CD4-positive, alpha-beta memory T cell (primary cell): ENCODE measurements at regions not wholly inside any gene's neighbourhood (a gene's known extent, or its start where the extent isn't known, plus 50 kb on each side); places are given as distances from the start of the nearest gene placed in this dataset.

Experiments
- CTCF ChIA-PET: fragments of 350-600 bp; sonication (Branson Sonifier 250); formaldehyde crosslinking; loops from one replicate; lab custom pipeline; 2021; ENCODE audit warnings: inconsistent platforms; ENCODE audit not compliant: partially characterized antibody; lab: Charles Lee
- POLR2A ChIA-PET: fragments of 350-600 bp; sonication (Branson Sonifier 250); formaldehyde crosslinking; loops from one replicate; lab custom pipeline; 2021; ENCODE audit not compliant: partially characterized antibody; lab: Charles Lee
- DNase-seq, 5 donors: peaks; one replicate each; pipeline versions ENCODE4 v3.0.0 to v3.0.0-alpha.2; 2020 to 2022; ENCODE audit warnings: mixed read lengths in 1 of 5
- H3K27ac ChIP-seq: one replicate; pipeline ENCODE4 v1.7.0; 2013; ENCODE audit warnings: low read depth, low read length
- H3K27me3 ChIP-seq: 2 replicates; pipeline ENCODE4 v1.7.0; 2013; ENCODE audit warnings: mild to moderate bottlenecking, low read length, moderate library complexity; ENCODE audit not compliant: insufficient read depth
- H3K36me3 ChIP-seq: 2 replicates; pipeline ENCODE4 v1.7.0; 2013; ENCODE audit warnings: mild to moderate bottlenecking, low read length, moderate library complexity; ENCODE audit not compliant: insufficient read depth
- H3K4me1 ChIP-seq: 2 replicates; pipeline ENCODE4 v1.7.0; 2013; ENCODE audit warnings: mild to moderate bottlenecking, low read length, moderate library complexity; ENCODE audit not compliant: insufficient read depth
- H3K4me3 ChIP-seq, 2 donors: one replicate each; pipeline ENCODE4 v1.7.0; 2013; ENCODE audit warnings: low read length in 2 of 2, mild to moderate bottlenecking in 1 of 2
- H3K9me3 ChIP-seq, 2 donors: one replicate each; pipeline ENCODE4 v1.7.0; 2013; ENCODE audit warnings: low read length in 2 of 2, control low read depth in 1 of 2; ENCODE audit not compliant: control insufficient read depth in 1 of 2
- H3K27ac Mint-ChIP-seq, 7 donors: one replicate each; pipeline ENCODE4 v1.8.0; 2020 to 2021; ENCODE audit warnings: mixed read lengths in 7 of 7, mild to moderate bottlenecking in 6 of 7, inconsistent platforms in 3 of 7, moderate library complexity in 3 of 7
- H3K27me3 Mint-ChIP-seq, 2 donors: one replicate each; pipeline ENCODE4 v1.8.0; 2020 to 2021; ENCODE audit warnings: mixed read lengths in 2 of 2
- H3K36me3 Mint-ChIP-seq, 2 donors: one replicate each; pipeline ENCODE4 v1.8.0; 2020 to 2021; ENCODE audit warnings: mixed read lengths in 2 of 2, inconsistent platforms in 1 of 2, mild to moderate bottlenecking in 1 of 2
- H3K4me1 Mint-ChIP-seq, 4 donors: one replicate each; pipeline ENCODE4 v1.8.0; 2020 to 2021; ENCODE audit warnings: mixed read lengths in 4 of 4, mild to moderate bottlenecking in 1 of 4
- H3K4me3 Mint-ChIP-seq, 8 donors: one replicate each; pipeline ENCODE4 v1.8.0; 2020 to 2021; ENCODE audit warnings: mixed read lengths in 8 of 8, mild to moderate bottlenecking in 7 of 8, moderate library complexity in 6 of 8, inconsistent platforms in 3 of 8
- H3K9me3 Mint-ChIP-seq, 8 donors: one replicate each; pipeline ENCODE4 v1.8.0; 2020 to 2021; ENCODE audit warnings: mixed read lengths in 8 of 8, mild to moderate bottlenecking in 5 of 8, inconsistent platforms in 3 of 8, moderate library complexity in 1 of 8
- intact Hi-C: fragments of 100-400 bp; cut with micrococcal nuclease; formaldehyde crosslinking; loops from one replicate; pipeline ENCODE4 v1.15.1; 2023

DNA sequence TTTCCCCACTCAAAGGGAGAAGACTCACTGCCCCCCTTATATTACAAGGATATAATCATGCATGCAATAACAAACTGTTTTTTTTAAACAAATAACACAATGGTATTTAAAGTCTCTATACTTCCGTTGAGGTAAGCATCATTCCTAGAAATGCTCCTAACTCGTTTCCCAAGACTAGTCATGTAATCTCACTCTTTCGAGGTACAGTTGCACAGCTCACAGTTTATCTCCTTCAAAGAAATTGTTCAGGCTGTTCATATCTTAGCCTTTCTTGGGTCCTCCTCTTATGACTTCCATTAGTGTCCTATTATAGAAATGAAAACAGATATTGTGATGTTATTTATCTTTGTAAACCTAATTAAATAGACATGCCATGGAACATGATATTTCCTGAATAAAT is 705.0 kb downstream of the KCNT2 start:
- H3K27me3 Mint-ChIP-seq = no peaks in the 10 kb centered on the region
- no peak for DNase-seq
- H3K4me3 ChIP-seq = no peak overlapping the region
- no peaks in the 10 kb centered on the region for H3K36me3 Mint-ChIP-seq
- no peaks in the 10 kb centered on the region for H3K36me3 ChIP-seq
- CTCF ChIA-PET = no interaction called here
- no peak overlapping the region for H3K4me3 Mint-ChIP-seq
- POLR2A ChIA-PET = no interaction called here
- no peak overlapping the region for H3K27ac ChIP-seq
- no peaks in the 10 kb centered on the region for H3K9me3 ChIP-seq
- no peaks in the 10 kb centered on the region for H3K27me3 ChIP-seq
- intact Hi-C loops = no loop called here
- no peaks in the 10 kb centered on the region for H3K4me1 Mint-ChIP-seq
- H3K27ac Mint-ChIP-seq = no peak overlapping the region
- H3K9me3 Mint-ChIP-seq = no peaks in the 10 kb centered on the region
- no peaks in the 10 kb centered on the region for H3K4me1 ChIP-seq

- Histone ChIP-seq H3K36me3 (no peaks in the 10 kb centered on the region), H3K9me3 (no peaks in the 10 kb centered on the region), H3K27me3 (no peaks in the 10 kb centered on the region), H3K27ac (no peak overlapping the region), H3K4me1 (no peaks in the 10 kb centered on the region), H3K4me3 (no peak overlapping the region)
- Mint-ChIP-seq H3K4me3 (no peak overlapping the region), H3K27me3 (no peaks in the 10 kb centered on the region), H3K4me1 (no peaks in the 10 kb centered on the region), H3K27ac (no peak overlapping the region), H3K9me3 (no peaks in the 10 kb centered on the region), H3K36me3 (no peaks in the 10 kb centered on the region)
- intact Hi-C loops = no loop called here
- CTCF ChIA-PET = no interaction called here
- no peak for DNase-seq
- POLR2A ChIA-PET = no interaction called here
Observed at GRCh38 chr1:195902779-195903178, 705.5 kb downstream of the KCNT2 start.

DNA sequence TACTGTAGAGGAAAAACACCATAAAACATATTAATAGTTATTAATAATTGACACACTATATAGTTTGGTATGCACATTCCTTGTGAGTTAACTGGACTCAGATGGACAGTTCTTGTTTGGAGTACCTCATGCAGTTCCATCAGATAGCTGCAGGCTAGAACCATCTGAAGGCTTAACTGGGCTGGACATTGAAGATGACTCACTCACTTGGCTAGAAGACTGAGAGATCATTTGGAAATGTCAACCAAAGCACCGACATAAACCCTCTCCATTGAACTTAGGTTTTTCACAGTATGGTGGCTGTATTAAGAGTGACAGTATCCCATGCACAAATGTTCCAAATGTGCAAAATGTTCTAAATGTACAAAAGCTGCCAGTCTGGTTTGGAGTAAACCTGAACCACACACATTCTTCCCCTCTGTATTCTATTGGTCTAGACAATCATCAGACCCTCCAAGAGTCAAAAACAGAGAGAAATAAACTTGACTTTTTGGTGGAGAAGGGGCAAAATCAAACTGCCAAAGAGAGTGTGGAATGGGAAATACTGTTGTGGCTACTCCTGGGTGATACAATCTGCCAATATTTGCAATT is 708.4 kb downstream of the KCNT2 start:
- ChIA-PET POLR2A (no interaction called here), CTCF (no interaction called here)
- Histone ChIP-seq H3K4me1 (no peaks in the 10 kb centered on the region), H3K4me3 (no peak overlapping the region), H3K27ac (no peak overlapping the region), H3K36me3 (no peaks in the 10 kb centered on the region), H3K9me3 (no peaks in the 10 kb centered on the region), H3K27me3 (no peaks in the 10 kb centered on the region)
- Mint-ChIP-seq H3K27ac (no peak overlapping the region), H3K4me1 (no peaks in the 10 kb centered on the region), H3K9me3 (peaks cover 0 to 2% (median 0%) of the 10 kb centered on the region in 8 donors), H3K4me3 (no peak overlapping the region), H3K27me3 (no peaks in the 10 kb centered on the region), H3K36me3 (no peaks in the 10 kb centered on the region)
- intact Hi-C loops = no loop called here
- no peak for DNase-seq

DNA sequence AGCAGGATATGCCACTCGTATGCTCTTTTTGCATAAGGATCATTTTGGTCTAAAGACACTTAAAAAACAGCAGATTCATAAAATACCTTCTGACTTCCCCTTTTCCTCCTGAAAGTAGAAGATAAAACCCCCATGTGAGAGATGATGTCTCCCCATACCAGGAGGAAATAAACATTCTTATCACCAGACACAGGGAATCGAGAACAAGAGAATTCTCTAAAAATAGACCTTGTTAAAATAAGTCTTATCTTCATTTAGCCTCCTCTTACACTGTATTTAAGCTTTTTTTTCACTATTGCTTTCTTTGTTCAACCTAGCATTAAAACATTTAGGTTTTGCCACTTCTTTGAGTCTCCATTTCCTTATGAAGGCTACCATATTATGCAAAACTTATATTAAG is 709.3 kb downstream of the KCNT2 start:
- no peaks in the 10 kb centered on the region for H3K4me1 ChIP-seq
- H3K27me3 ChIP-seq = no peaks in the 10 kb centered on the region
- no peaks in the 10 kb centered on the region for H3K36me3 ChIP-seq
- peaks cover 0 to 2% (median 0%) of the 10 kb centered on the region in 8 donors for H3K9me3 Mint-ChIP-seq
- no peak overlapping the region for H3K27ac Mint-ChIP-seq
- H3K4me3 ChIP-seq = no peak overlapping the region
- no peak for DNase-seq
- no peak overlapping the region for H3K27ac ChIP-seq
- intact Hi-C loops = no loop called here
- ChIA-PET POLR2A (no interaction called here), CTCF (no interaction called here)
- no peaks in the 10 kb centered on the region for H3K9me3 ChIP-seq
- H3K36me3 Mint-ChIP-seq = no peaks in the 10 kb centered on the region
- no peaks in the 10 kb centered on the region for H3K27me3 Mint-ChIP-seq
- H3K4me1 Mint-ChIP-seq = no peaks in the 10 kb centered on the region
- H3K4me3 Mint-ChIP-seq = no peak overlapping the region

GRCh38 chr1:195898373-195898772 is 709.9 kb downstream of the KCNT2 start:
- no peak overlapping the region for H3K4me3 ChIP-seq
- Mint-ChIP-seq H3K27ac (no peak overlapping the region), H3K27me3 (no peaks in the 10 kb centered on the region), H3K9me3 (peaks cover 0 to 2% (median 0%) of the 10 kb centered on the region in 8 donors), H3K4me1 (no peaks in the 10 kb centered on the region), H3K36me3 (no peaks in the 10 kb centered on the region), H3K4me3 (no peak overlapping the region)
- H3K27me3 ChIP-seq = no peaks in the 10 kb centered on the region
- H3K27ac ChIP-seq = no peak overlapping the region
- H3K4me1 ChIP-seq = no peaks in the 10 kb centered on the region
- H3K36me3 ChIP-seq = no peaks in the 10 kb centered on the region
- no peak for DNase-seq
- CTCF ChIA-PET = no interaction called here
- intact Hi-C loops = no loop called here
- POLR2A ChIA-PET = no interaction called here
- no peaks in the 10 kb centered on the region for H3K9me3 ChIP-seq

- Histone ChIP-seq H3K36me3 (no peaks in the 10 kb centered on the region), H3K4me1 (no peaks in the 10 kb centered on the region), H3K27ac (no peak overlapping the region), H3K9me3 (no peaks in the 10 kb centered on the region), H3K4me3 (no peak overlapping the region), H3K27me3 (no peaks in the 10 kb centered on the region)
- Mint-ChIP-seq H3K27ac (no peak overlapping the region), H3K4me1 (no peaks in the 10 kb centered on the region), H3K4me3 (no peak overlapping the region), H3K9me3 (peaks cover 0 to 2% (median under 1%) of the 10 kb centered on the region in 8 donors), H3K27me3 (no peaks in the 10 kb centered on the region), H3K36me3 (no peaks in the 10 kb centered on the region)
- ChIA-PET CTCF (no interaction called here), POLR2A (no interaction called here)
- intact Hi-C loops = no loop called here
- no peak for DNase-seq
Observed at GRCh38 chr1:195897076-195897475, 711.2 kb downstream of the KCNT2 start.

- Histone ChIP-seq H3K36me3 (no peaks in the 10 kb centered on the region), H3K4me3 (no peak overlapping the region), H3K27ac (no peak overlapping the region), H3K4me1 (no peaks in the 10 kb centered on the region), H3K27me3 (no peaks in the 10 kb centered on the region), H3K9me3 (no peaks in the 10 kb centered on the region)
- CTCF ChIA-PET = no interaction called here
- Mint-ChIP-seq H3K36me3 (no peaks in the 10 kb centered on the region), H3K9me3 (peaks cover 0 to 5% (median 3%) of the 10 kb centered on the region in 8 donors), H3K4me3 (no peak overlapping the region), H3K4me1 (no peaks in the 10 kb centered on the region), H3K27me3 (no peaks in the 10 kb centered on the region), H3K27ac (no peak overlapping the region)
- DNase-seq = no peak
- intact Hi-C loops = no loop called here
- POLR2A ChIA-PET = no interaction called here
Observed at GRCh38 chr1:195894411-195894810, 713.8 kb downstream of the KCNT2 start.

DNA sequence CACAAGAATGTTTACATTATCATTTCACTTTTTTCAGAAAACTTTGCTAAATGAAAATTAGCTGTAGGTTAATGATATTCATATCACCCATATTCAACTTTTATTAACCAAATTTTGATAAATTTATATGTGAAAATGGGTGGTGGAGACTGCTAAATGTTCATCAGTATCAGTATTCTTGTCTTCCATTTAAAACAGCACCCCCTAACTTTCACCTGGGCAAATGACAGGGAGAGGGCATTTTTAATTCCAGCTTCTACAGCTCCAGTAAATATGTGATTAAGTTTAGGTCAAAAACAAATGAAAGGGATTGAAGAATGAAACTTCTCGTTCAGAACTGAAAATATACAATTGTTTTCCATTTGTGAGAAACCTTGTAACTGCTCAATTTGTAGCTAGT is 722.2 kb downstream of the KCNT2 start:
- no peaks in the 10 kb centered on the region for H3K4me1 ChIP-seq
- no peak overlapping the region for H3K27ac Mint-ChIP-seq
- H3K4me3 Mint-ChIP-seq = no peak overlapping the region
- no peaks in the 10 kb centered on the region for H3K9me3 ChIP-seq
- no peaks in the 10 kb centered on the region for H3K36me3 ChIP-seq
- CTCF ChIA-PET = no interaction called here
- POLR2A ChIA-PET = no interaction called here
- H3K4me3 ChIP-seq = no peak overlapping the region
- intact Hi-C loops = no loop called here
- peaks cover 0 to 1% of the 10 kb centered on the region in 2 donors for H3K27me3 Mint-ChIP-seq
- H3K36me3 Mint-ChIP-seq = no peaks in the 10 kb centered on the region
- H3K27me3 ChIP-seq = no peaks in the 10 kb centered on the region
- H3K4me1 Mint-ChIP-seq = no peaks in the 10 kb centered on the region
- no peak overlapping the region for H3K27ac ChIP-seq
- H3K9me3 Mint-ChIP-seq = peaks cover 0 to 4% (median 1%) of the 10 kb centered on the region in 8 donors
- DNase-seq = no peak
